H9 (cell line): ENCODE measurements at regions not wholly inside any gene's neighbourhood (a gene's known extent, or its start where the extent isn't known, plus 50 kb on each side); places are given as distances from the start of the nearest gene placed in this dataset.

Source experiments
- DNase-seq: peaks from one replicate; pipeline ENCODE4 v3.0.0-alpha.2; 2017
- H2AFZ ChIP-seq: one replicate; pipeline ENCODE4 v1.6.1; 2013; ENCODE audit warnings: mild to moderate bottlenecking, low read length, control low read depth, moderate library complexity
- H2AK5ac ChIP-seq: 2 replicates; pipeline ENCODE4 v1.6.1; 2013; ENCODE audit warnings: low read length, control low read depth, mixed read lengths; ENCODE audit not compliant: insufficient read length
- H2BK120ac ChIP-seq: one replicate; pipeline ENCODE4 v1.6.1; 2013; ENCODE audit warnings: low read depth, mild to moderate bottlenecking, low read length, control low read depth, inconsistent platforms; ENCODE audit not compliant: poor library complexity, severe bottlenecking
- H2BK12ac ChIP-seq: 2 replicates; pipeline ENCODE4 v1.6.1; 2013; ENCODE audit warnings: low read length, control low read depth, mixed read lengths, low read depth; ENCODE audit not compliant: insufficient read length
- H2BK15ac ChIP-seq: 2 replicates; pipeline ENCODE4 v1.6.1; 2013; ENCODE audit warnings: low read depth, low read length, control low read depth
- H2BK20ac ChIP-seq: one replicate; pipeline ENCODE4 v1.6.1; 2013; ENCODE audit warnings: low read depth, mild to moderate bottlenecking, low read length, control low read depth, inconsistent platforms; ENCODE audit not compliant: poor library complexity, severe bottlenecking
- H2BK5ac ChIP-seq: 2 replicates; pipeline ENCODE4 v1.6.1; 2013; ENCODE audit warnings: low read length, control low read depth, mixed read lengths; ENCODE audit not compliant: insufficient read length
- H3K14ac ChIP-seq: 2 replicates; pipeline ENCODE4 v1.6.1; 2013; ENCODE audit warnings: low read length, control low read depth; ENCODE audit not compliant: insufficient read depth
- H3K18ac ChIP-seq: 2 replicates; pipeline ENCODE4 v1.6.1; 2013; ENCODE audit warnings: low read depth, mild to moderate bottlenecking, mixed read lengths, low read length, control low read depth; ENCODE audit not compliant: insufficient read length
- H3K23ac ChIP-seq: 2 replicates; pipeline ENCODE4 v1.6.1; 2013; ENCODE audit warnings: low read length, control low read depth, mixed read lengths, low read depth; ENCODE audit not compliant: insufficient read length
- H3K23me2 ChIP-seq: 2 replicates; pipeline ENCODE4 v1.6.1; 2013; ENCODE audit warnings: low read depth, mild to moderate bottlenecking, mixed read lengths, low read length, control low read depth; ENCODE audit not compliant: insufficient read length, poor library complexity, severe bottlenecking
- H3K27ac ChIP-seq: 2 replicates; pipeline ENCODE4 v1.5.1; 2013; ENCODE audit warnings: low read length, control low read depth, mixed read lengths, low read depth; ENCODE audit not compliant: insufficient read length
- H3K27me3 ChIP-seq: 2 replicates; pipeline ENCODE4 v1.6.1; 2013; ENCODE audit warnings: low read length, control low read depth, inconsistent platforms; ENCODE audit not compliant: insufficient read depth
- H3K4ac ChIP-seq: 2 replicates; pipeline ENCODE4 v1.6.1; 2013; ENCODE audit warnings: low read depth, mild to moderate bottlenecking, control low read depth, inconsistent platforms, low read length, moderate library complexity
- H3K4me1 ChIP-seq: 2 replicates; pipeline ENCODE4 v1.6.1; 2013; ENCODE audit warnings: low read length, control low read depth, inconsistent platforms; ENCODE audit not compliant: insufficient read depth
- H3K4me2 ChIP-seq: 2 replicates; pipeline ENCODE4 v1.6.1; 2013; ENCODE audit warnings: low read length, control low read depth, mixed read lengths; ENCODE audit not compliant: insufficient read length, insufficient read depth
- H3K56ac ChIP-seq: 2 replicates; pipeline ENCODE4 v1.6.1; 2013; ENCODE audit warnings: low read depth, mild to moderate bottlenecking, mixed read lengths, low read length, control low read depth; ENCODE audit not compliant: insufficient read length
- H3K79me1 ChIP-seq: 2 replicates; pipeline ENCODE4 v1.6.1; 2013; ENCODE audit warnings: low read depth, mild to moderate bottlenecking, moderate library complexity, low read length, control low read depth, inconsistent platforms; ENCODE audit not compliant: insufficient read depth, poor library complexity, severe bottlenecking
- H3K79me2 ChIP-seq: 2 replicates; pipeline ENCODE4 v1.6.1; 2013; ENCODE audit warnings: low read length, control low read depth, inconsistent platforms; ENCODE audit not compliant: insufficient read depth
- H3K9ac ChIP-seq: 2 replicates; pipeline ENCODE4 v1.6.1; 2013; ENCODE audit warnings: low read length, control low read depth, mixed read lengths; ENCODE audit not compliant: insufficient read length; ENCODE audit errors: extremely low read depth
- H3K9me3 ChIP-seq: one replicate; pipeline ENCODE4 v1.6.1; 2013; ENCODE audit warnings: low read depth, low read length, inconsistent platforms; ENCODE audit not compliant: control insufficient read depth
- H3T11ph ChIP-seq: one replicate; pipeline ENCODE4 v1.6.1; 2013; ENCODE audit warnings: mild to moderate bottlenecking, low read length, control low read depth, inconsistent platforms
- H4K20me1 ChIP-seq: one replicate; pipeline ENCODE4 v1.6.1; 2013; ENCODE audit not compliant: control insufficient read depth, insufficient read length, insufficient read depth
- H4K5ac ChIP-seq: 2 replicates; pipeline ENCODE4 v1.6.1; 2013; ENCODE audit warnings: low read depth, mild to moderate bottlenecking, mixed read lengths, low read length, control low read depth; ENCODE audit not compliant: insufficient read length
- H4K8ac ChIP-seq: replicated peaks from 2 replicates; pipeline ENCODE4 v1.6.1; 2013; ENCODE audit warnings: low read length, control low read depth, mixed read lengths, low read depth; ENCODE audit not compliant: insufficient read length
- H4K91ac ChIP-seq: 2 replicates; pipeline ENCODE4 v1.6.1; 2013; ENCODE audit warnings: low read depth, mild to moderate bottlenecking, moderate library complexity, mixed read lengths, low read length, control low read depth; ENCODE audit not compliant: insufficient read length
- H3K27ac Mint-ChIP-seq, 3 experiments: 2 replicates in 2 of 3; 3 replicates in 1 of 3; pipeline ENCODE4 v1.8.0; 2020 to 2021; ENCODE audit warnings: mixed read lengths in 3 of 3, mild to moderate bottlenecking in 1 of 3, moderate library complexity in 1 of 3
- H3K27me3 Mint-ChIP-seq: 2 replicates; pipeline ENCODE4 v1.8.0; 2021; ENCODE audit warnings: low read depth, mild to moderate bottlenecking, moderate library complexity, mixed read lengths
- H3K36me3 Mint-ChIP-seq, 3 experiments: 2 replicates in 2 of 3; 3 replicates in 1 of 3; pipeline ENCODE4 v1.8.0; 2020 to 2021; ENCODE audit warnings: low read depth in 3 of 3, mixed read lengths in 3 of 3; ENCODE audit not compliant: insufficient read depth in 1 of 3
- H3K4me1 Mint-ChIP-seq, 2 experiments: 2 replicates each; pipeline ENCODE4 v1.8.0; 2020; ENCODE audit warnings: mixed read lengths in 2 of 2
- H3K4me3 Mint-ChIP-seq, 2 experiments: 2 replicates in 1 of 2; 3 replicates in 1 of 2; pipeline ENCODE4 v1.8.0; 2020 to 2021; ENCODE audit warnings: mild to moderate bottlenecking in 2 of 2, mixed read lengths in 2 of 2, moderate library complexity in 1 of 2
- H3K9me3 Mint-ChIP-seq, 2 experiments: 2 replicates in 1 of 2; 3 replicates in 1 of 2; pipeline ENCODE4 v1.8.0; 2020; ENCODE audit warnings: mild to moderate bottlenecking in 2 of 2, mixed read lengths in 2 of 2, moderate library complexity in 1 of 2
- CTCF ChIP-seq: fragments of 200-600 bp; sonication (generic); conservative IDR thresholded peaks from 3 replicates; pipeline ENCODE4 v1.8.0; 2021; ENCODE audit warnings: antibody characterized with exemption, mild to moderate bottlenecking
- WGBS: extraction: QIAGEN DNeasy Blood & Tissue Kit; methylation state at CpG from one replicate; pipeline ENCODE4 v1.1.7; 2013; ENCODE audit warnings: missing lambda C conversion rate, low lambda C conversion rate, mixed read lengths; ENCODE audit not compliant: insufficient read length; ENCODE audit errors: extremely low coverage; 5-methylcytosine and 5-hydroxymethylcytosine counted together

GRCh38 chr3:81839504-81840094 is 78.2 kb upstream of the GBE1 start:
- H3K9me3 Mint-ChIP-seq: peaks cover 0 to 2% of the 10 kb centered on the region in 2 experiments; a peak in 1 of 5 replicates
- H3K27me3 ChIP-seq: no peaks in the 10 kb centered on the region
- H4K8ac ChIP-seq: no peak overlapping the region
- no peak for DNase-seq
- H4K91ac ChIP-seq: no peak overlapping the region
- no peaks in the 10 kb centered on the region for H3K4me1 ChIP-seq
- H3K56ac ChIP-seq: no peak overlapping the region
- no peak overlapping the region for H2BK5ac ChIP-seq
- no peak overlapping the region; a peak in 2 of 7 replicates for H3K27ac Mint-ChIP-seq
- no peak overlapping the region for H3K4me3 Mint-ChIP-seq
- H3K79me1 ChIP-seq: no peaks in the 10 kb centered on the region
- no peak overlapping the region for H3T11ph ChIP-seq
- no peak overlapping the region for H2AFZ ChIP-seq
- H3K23ac ChIP-seq: no peak overlapping the region
- no peak overlapping the region for H2BK12ac ChIP-seq
- no peak overlapping the region for H2BK20ac ChIP-seq
- H3K18ac ChIP-seq: no peak overlapping the region
- H4K20me1 ChIP-seq: no peaks in the 10 kb centered on the region
- no peak overlapping the region for H3K27ac ChIP-seq
- H3K9ac ChIP-seq: no peak overlapping the region
- H3K4me1 Mint-ChIP-seq: peaks cover 27 to 28% of the 10 kb centered on the region in 2 experiments
- no peaks in the 10 kb centered on the region for H3K23me2 ChIP-seq
- no peak overlapping the region for H4K5ac ChIP-seq
- TF ChIP-seq CTCF: no peak
- H3K79me2 ChIP-seq: no peaks in the 10 kb centered on the region
- WGBS: no CpG with 5 or more reads among the region's 4 CpGs
- no peaks in the 10 kb centered on the region for H3K27me3 Mint-ChIP-seq
- H3K4ac ChIP-seq: no peak overlapping the region
- H2BK15ac ChIP-seq: no peak overlapping the region
- H3K36me3 Mint-ChIP-seq: no peaks in the 10 kb centered on the region
- no peaks in the 10 kb centered on the region for H3K9me3 ChIP-seq
- no peak overlapping the region for H3K4me2 ChIP-seq
- H2AK5ac ChIP-seq: no peak overlapping the region
- H2BK120ac ChIP-seq: no peak overlapping the region
- H3K14ac ChIP-seq: no peak overlapping the region
